ENCODE measurements at regions not wholly inside any gene's neighbourhood (a gene's known extent, or its start where the extent isn't known, plus 50 kb on each side); places are given as distances from the start of the nearest gene placed in this dataset.

DNA sequence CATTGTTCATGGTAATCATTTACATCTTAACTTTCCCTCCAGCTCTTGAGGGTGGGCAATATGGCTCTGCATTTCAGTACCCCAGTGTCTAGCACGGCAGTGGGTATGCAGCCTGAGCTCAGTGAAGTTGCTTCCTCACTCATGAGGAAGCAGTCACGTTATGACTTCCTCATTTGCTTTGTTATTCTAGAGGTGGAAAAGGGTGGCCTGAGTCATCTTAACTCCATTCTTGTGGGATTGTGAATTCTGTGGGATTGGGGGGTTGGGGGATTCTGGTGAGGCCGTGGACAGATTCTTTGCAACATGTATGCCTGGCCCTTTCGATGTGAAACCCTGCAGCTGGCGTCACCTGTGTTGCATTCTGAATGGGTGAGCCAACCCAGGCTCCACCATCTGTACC is 406.7 kb upstream of the ZNF507 start:
- Mint-ChIP-seq H3K4me1 (peaks cover 10% of the 10 kb centered on the region), H3K4me3 (no peak overlapping the region)

DNA sequence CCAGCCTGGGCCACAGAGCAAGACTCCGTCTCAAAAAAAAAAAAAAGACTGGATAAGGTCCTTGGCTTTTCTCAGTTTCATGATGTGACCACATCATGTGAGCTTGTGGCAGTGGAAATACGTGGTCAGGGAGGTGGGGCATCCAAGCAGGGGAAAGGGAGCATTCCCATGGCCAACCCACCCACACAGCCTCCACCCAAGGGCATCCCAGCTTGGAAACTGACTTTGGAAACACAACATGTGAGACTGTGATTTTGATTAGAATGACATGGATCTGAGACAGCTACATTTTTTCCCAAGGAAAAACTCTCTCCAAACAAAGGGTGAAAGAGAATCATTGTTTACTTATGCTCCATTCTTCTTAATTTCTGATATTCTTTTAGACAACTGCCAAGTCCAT is 405.0 kb upstream of the ZNF507 start:
- DNase-seq, result no peak
- Mint-ChIP-seq H3K27me3 (ENCODE audit: low read depth, poor library complexity) (peaks cover 11% of the 10 kb centered on the region), H3K27ac (no peak overlapping the region), H3K36me3 (ENCODE audit: low read depth) (no peaks in the 10 kb centered on the region), H3K9me3 (peaks cover 5% of the 10 kb centered on the region), H3K4me1 (peaks cover 27% of the 10 kb centered on the region), H3K4me3 (no peak overlapping the region)
- TF ChIP-seq, protein P1, sequence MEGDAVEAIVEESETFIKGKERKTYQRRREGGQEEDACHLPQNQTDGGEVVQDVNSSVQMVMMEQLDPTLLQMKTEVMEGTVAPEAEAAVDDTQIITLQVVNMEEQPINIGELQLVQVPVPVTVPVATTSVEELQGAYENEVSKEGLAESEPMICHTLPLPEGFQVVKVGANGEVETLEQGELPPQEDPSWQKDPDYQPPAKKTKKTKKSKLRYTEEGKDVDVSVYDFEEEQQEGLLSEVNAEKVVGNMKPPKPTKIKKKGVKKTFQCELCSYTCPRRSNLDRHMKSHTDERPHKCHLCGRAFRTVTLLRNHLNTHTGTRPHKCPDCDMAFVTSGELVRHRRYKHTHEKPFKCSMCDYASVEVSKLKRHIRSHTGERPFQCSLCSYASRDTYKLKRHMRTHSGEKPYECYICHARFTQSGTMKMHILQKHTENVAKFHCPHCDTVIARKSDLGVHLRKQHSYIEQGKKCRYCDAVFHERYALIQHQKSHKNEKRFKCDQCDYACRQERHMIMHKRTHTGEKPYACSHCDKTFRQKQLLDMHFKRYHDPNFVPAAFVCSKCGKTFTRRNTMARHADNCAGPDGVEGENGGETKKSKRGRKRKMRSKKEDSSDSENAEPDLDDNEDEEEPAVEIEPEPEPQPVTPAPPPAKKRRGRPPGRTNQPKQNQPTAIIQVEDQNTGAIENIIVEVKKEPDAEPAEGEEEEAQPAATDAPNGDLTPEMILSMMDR (IDR thresholded peaks at IDR 0.05), result no peak

More for the DNA sequence above, 406.7 kb upstream of the ZNF507 start:
- Mint-ChIP-seq H3K9me3 (peaks cover 6% of the 10 kb centered on the region), H3K36me3 (ENCODE audit: low read depth) (no peaks in the 10 kb centered on the region), H3K27ac (peak overlapping the region; percentile 43), H3K27me3 (ENCODE audit: low read depth, poor library complexity) (peaks cover 7% of the 10 kb centered on the region)
- no peak for DNase-seq
- TF ChIP-seq, protein P1 (IDR thresholded peaks at IDR 0.05), result no peak

DNA sequence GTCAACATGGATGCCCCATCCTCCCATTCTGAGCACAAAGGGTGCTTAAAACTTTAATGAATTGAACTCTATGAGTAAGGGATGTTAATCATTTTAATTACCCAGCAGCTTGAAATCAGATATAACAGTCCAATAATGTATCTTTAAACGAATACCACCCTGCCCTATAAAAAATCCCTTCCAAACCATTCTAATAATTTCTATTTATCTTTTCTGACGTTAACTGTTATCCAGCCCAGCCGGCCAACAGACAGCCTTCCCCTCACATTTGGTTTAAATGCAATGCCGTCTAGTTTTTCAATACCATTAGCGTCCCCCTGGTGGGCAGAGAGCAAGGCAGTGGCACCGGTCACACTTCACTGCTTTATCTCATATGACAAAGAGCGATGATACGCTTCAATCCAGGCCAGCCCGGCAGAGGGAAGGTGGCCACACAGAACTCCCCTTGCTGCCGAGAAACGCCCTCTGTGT is 402.2 kb upstream of the ZNF507 start:
- peak; percentile 43 for DNase-seq
- Mint-ChIP-seq H3K4me1 (peaks cover 37% of the 10 kb centered on the region), H3K36me3 (ENCODE audit: low read depth) (no peaks in the 10 kb centered on the region), H3K27me3 (ENCODE audit: low read depth, poor library complexity) (peaks cover 11% of the 10 kb centered on the region), H3K27ac (no peak overlapping the region), H3K4me3 (no peak overlapping the region), H3K9me3 (no peaks in the 10 kb centered on the region)
- TF ChIP-seq, protein P1 (IDR thresholded peaks at IDR 0.05), result peak; percentile 43

DNA sequence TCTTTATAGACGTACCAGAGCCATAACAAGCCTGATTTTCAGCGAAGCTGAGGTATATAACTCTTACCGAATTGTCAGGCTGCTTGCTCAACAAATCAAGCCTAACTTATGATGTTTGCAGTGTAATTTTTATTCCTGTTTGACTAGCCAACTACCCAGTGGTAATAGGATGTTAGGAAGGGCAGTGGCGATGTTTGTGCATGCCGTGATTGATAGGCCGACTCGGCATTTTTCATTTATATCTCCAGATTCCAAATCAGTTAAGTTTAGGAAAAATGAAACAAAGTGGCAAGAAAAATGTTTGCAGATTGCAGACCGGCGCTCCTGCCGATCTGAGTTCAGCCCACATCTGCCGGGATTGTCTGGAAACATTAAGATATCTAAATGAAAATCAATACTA is 401.6 kb upstream of the ZNF507 start:
- Mint-ChIP-seq H3K27ac (no peak overlapping the region), H3K4me3 (no peak overlapping the region), H3K27me3 (ENCODE audit: low read depth, poor library complexity) (peaks cover 9% of the 10 kb centered on the region), H3K36me3 (ENCODE audit: low read depth) (no peaks in the 10 kb centered on the region), H3K9me3 (no peaks in the 10 kb centered on the region), H3K4me1 (peaks cover 42% of the 10 kb centered on the region)
- TF ChIP-seq, protein P1 (IDR thresholded peaks at IDR 0.05), result no peak
- no peak for DNase-seq

DNA sequence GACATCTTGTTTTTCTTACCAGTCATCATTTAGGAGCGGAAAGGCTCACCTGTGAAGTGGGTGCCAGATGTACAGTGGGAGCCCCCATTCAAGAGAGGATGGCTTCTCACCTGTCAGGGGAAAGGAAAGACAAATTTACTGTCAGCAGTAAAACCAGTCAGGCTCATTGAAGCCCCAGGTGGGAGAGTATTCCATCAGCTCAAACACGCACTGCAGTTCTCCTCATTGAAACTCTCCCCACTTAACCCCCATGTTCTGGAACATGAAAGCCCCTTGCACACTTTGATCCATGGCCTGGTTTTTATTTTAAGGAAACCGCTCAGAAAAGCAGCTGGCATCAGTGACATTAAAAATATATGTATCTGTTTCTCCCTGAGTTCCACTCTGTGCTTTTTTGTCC is 401.1 kb upstream of the ZNF507 start:
- no peak overlapping the region for H3K27ac Mint-ChIP-seq
- H3K4me1 Mint-ChIP-seq, result peaks cover 48% of the 10 kb centered on the region
- no peak overlapping the region for H3K4me3 Mint-ChIP-seq
- no peaks in the 10 kb centered on the region for H3K36me3 Mint-ChIP-seq (ENCODE audit: low read depth)
- TF ChIP-seq, protein P1 (IDR thresholded peaks at IDR 0.05), result no peak
- no peak for DNase-seq
- peaks cover 8% of the 10 kb centered on the region for H3K27me3 Mint-ChIP-seq (ENCODE audit: low read depth, poor library complexity)
- H3K9me3 Mint-ChIP-seq, result no peaks in the 10 kb centered on the region

DNA sequence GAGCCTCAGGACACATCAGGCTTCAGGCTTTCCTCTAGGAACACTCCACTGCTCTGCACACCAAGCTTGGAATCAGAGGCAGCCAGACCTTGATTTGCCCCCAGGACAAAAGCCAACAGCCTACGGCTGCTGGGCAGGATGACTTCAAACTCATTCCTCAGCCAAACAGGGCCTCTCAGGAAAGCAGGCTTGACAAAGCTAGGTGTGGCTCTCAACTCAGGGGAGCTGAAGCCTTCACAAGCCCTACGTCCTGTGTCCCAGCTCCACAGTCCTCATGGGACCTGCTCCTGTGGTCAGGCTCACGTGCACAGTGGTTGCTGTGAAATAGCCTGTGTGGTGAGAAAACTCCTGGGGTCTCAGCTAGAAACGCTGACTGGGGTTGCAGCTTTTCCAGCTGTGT is 398.9 kb upstream of the ZNF507 start:
- TF ChIP-seq, protein P1 (IDR thresholded peaks at IDR 0.05), result no peak
- H3K27ac Mint-ChIP-seq, result no peak overlapping the region
- H3K36me3 Mint-ChIP-seq (ENCODE audit: low read depth), result no peaks in the 10 kb centered on the region
- peaks cover 11% of the 10 kb centered on the region for H3K27me3 Mint-ChIP-seq (ENCODE audit: low read depth, poor library complexity)
- no peak overlapping the region for H3K4me3 Mint-ChIP-seq
- peaks cover 5% of the 10 kb centered on the region for H3K9me3 Mint-ChIP-seq
- DNase-seq, result no peak
- H3K4me1 Mint-ChIP-seq, result peaks cover 50% of the 10 kb centered on the region

Data from nephron progenitor cell (in vitro differentiated cells).